ENCODE measurements at regions not wholly inside any gene's neighbourhood (a gene's known extent, or its start where the extent isn't known, plus 50 kb on each side); places are given as distances from the start of the nearest gene placed in this dataset.

DNA sequence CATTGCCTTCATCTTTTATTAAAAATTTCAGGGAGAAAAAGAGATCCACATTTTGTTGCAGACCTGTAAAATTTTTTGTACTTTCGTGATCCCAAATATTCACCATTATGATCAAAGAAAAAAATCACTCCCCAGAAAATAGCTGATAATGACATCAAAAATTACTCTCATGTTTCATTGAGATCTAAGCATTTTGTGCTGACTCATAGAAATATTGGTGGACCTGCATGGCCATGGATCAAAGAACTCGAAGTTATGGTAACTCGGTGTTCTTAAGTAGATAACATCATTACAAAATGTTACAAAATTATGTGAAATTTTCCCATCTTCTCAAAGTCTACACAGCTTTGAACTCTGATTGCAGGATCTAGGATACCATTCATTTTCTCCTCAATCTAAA is 135.8 kb downstream of the PTGER3 start:
- intact Hi-C loops (cut with DNase I), result no loop called here
- DNase-seq, result no peak

DNA sequence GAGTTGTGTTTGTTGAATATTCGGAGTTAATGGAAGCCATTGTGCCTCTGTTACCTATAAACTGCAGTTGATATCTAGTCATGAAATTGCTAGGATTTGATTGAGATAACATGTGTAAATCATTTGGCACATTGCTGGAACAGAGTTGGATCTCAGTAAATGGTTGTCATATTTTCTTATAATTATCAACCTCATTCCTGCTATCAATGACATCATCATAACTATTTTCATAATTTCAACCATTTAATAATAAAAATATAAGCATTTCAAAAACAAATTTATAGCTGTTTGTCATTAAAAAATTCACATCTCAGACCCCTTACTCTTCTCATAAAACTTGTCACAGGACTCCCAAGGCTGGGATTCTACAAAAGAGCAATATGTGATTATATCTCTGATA is 133.4 kb downstream of the PTGER3 start:
- intact Hi-C loops (cut with DNase I), result no loop called here
- DNase-seq, result no peak

- DNase-seq, result no peak
- intact Hi-C loops (cut with DNase I), result no loop called here
Observed at GRCh38 chr1:70915258-70916033, 132.2 kb downstream of the PTGER3 start.

- intact Hi-C loops (cut with DNase I), result no loop called here
- no peak for DNase-seq
Observed at GRCh38 chr1:70916034-70916427, 131.6 kb downstream of the PTGER3 start.

GRCh38 chr1:70919706-70920323 is 127.8 kb downstream of the PTGER3 start:
- DNase-seq, result no peak
- intact Hi-C loops (cut with DNase I), result no loop called here
